Sciatic nerve (tissue), 2 donors: ENCODE measurements at regions not wholly inside any gene's neighbourhood (a gene's known extent, or its start where the extent isn't known, plus 50 kb on each side); places are given as distances from the start of the nearest gene placed in this dataset.
A peak's percentile ranks its signal among the peaks of the same experiment; 100 is the strongest.
"Not testable (repeated sequence)": the region's sequence is repeated elsewhere in the genome, so short reads cannot be mapped to it uniquely, and the experiment has no call there.

Experiments used
- ATAC-seq: fragments of 200-7000 bp; cut with Tn5 transposase; one replicate; pipeline ENCODE4 v1.9.1; 2020; ENCODE audit warnings: mild to moderate bottlenecking, moderate library complexity
- DNase-seq: peaks from one replicate; pipeline ENCODE4 v3.0.0-alpha.2; 2020; ENCODE audit warnings: low spot score
- intact Hi-C: fragments of 100-400 bp; cut with DNase I; formaldehyde crosslinking; loops from one replicate; pipeline ENCODE4 v1.14.2; 2022
- donor health status: DM: no; HTN: no; CAD: no.
- donor health status: DM: no; HTN: no; CAD: no.

DNA sequence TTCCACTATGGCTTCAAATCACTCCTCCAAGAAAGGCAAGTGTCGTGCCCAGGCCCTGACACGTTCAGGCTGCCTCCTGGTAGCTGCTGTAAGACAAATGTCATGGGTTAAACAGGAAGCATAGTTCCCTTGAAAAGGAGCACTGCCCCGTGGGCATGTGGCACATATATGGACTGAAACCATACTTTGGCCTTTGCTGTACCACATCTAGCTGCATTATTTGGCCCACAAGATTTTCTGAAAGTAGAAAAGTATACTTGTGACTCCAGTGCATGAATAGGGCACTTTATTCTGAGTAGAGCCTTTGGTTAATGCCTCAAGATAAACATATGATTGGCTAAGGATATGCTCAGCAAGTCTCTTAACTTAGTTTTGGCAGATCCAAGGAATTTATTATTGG lies 218.7 kb upstream of the EGLN3 start:
- intact Hi-C loops = no loop called here
- ATAC-seq = no peak
- no peak for DNase-seq

DNA sequence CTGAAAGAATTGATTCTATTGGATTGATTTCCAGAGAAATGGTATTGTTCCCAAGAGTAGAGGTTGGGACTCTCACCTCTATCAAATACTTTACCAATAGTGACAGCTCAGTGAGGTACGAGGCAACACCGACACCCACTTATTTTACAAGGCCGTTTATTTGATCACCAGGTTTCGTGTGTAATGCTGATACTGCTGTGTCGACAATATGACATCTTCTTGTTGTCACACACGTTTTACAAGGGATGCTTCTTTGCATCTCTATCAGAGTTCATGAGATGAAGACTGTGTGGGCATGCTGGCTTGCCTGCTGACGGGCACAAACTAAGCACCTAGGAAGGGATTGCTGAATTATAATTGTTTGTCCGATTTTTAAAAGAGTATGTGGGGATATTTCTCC lies 217.8 kb upstream of the EGLN3 start:
- DNase-seq = no peak
- intact Hi-C loops = no loop called here
- no peak for ATAC-seq

DNA sequence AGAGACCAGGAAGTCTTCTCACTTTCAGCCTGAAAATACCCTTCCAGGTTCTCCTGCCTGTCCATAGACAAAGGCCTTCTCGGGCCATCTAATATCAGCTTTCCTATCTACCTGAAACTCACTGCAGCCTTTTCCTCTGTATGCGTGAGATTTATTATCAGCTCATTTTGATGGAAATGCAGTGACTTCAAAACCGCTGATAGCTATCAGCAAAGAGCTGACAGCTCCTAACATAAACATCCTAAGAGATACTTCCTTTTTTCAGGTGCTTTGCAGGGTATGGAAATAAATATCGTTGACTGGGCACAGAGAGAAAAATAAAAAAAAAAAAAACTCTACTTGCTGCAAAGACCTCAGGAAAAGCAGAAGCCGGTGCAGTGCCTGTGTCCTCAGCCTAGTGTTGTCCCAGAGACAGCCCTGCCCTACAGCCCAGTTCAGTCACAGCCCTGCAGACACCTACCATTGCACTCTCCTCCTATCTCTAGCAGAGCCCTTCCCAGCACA lies 215.0 kb upstream of the EGLN3 start:
- ATAC-seq = no peak
- intact Hi-C loops = no loop called here
- DNase-seq = no peak

DNA sequence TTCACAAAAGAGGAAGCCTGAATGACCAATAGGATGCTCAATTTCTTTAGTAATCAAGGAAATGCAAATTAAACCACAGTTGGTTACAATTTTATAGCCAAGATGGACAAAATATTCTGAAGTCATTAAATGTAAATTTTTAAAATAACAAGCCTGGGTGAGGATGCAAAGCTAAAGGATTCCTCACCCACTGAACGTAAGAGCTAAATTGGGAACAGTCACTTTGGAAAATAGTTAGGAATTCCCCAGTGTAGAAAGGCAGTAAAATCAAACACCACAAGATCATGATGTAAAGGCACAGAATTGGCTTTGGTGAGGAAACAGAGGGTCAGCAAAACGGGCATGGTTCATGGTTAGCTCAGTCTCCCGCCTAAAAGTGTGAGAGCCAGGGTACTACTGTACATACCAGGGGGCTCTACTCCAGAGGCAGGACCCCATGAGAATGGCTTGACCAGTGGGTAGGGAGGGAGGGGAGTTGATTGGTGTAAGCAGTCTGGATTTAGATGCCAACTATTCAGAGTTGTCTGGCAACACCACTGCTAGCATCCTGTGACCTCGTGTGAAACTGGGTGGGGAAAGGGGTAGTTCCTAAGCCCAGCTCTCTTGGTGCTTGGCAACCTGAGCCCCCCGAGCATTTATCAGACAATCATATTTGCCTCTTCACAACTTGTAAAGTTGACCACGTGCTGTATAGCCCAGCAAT lies 213.4 kb upstream of the EGLN3 start:
- DNase-seq (no peak), ATAC-seq (no peak)
- intact Hi-C loops = no loop called here

DNA sequence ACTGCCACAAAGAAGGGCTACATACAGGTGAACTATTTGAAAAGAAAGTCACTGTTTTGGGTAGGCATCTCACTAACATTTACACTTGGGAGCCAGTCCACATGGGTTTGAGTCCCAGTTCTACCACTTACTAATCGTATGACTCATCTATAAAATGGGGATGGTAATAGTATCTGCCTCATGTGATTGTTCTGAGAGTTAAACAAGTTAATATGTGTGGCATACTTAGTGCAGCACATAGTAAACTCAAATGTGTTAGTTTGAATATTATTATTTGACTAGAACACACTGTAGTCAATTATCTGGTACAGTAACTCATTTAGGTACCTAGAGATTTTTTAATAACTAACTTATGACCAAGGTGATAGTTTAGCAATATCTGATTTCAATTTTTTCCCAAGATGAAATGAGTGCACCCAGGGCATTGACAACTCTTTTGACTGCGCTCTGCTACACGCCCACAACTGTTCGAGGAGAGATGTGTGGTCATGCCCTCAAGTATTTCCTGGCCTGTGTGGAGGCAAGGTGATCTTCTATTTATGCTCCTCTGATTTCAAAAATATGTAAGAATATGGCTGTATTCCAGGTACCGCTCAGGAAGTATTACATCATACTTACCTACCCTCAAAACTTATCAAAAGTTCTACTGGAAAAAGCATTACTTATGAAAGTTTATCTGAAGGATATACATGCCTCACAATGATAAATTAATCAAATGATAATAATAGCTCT lies 210.6 kb upstream of the EGLN3 start:
- intact Hi-C loops = no loop called here
- no peak for ATAC-seq
- no peak for DNase-seq

DNA sequence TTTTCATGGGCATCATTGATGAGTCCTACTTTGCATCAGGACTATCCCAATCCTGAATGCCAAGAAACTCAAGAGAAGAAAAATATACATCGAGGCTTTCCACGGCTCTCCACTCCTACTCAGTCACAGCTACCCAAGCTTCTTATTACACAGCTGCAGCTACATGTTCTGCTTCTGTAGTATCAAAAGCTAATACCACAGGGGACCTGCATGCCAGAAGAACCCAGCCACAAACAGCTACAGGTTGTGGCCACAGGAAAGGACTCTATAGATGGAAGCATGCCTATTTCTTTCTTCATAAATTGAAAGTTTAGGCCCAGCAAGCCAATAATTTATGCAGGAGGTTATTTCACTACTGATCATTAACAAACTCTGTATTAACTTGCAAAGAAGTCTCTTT lies 209.7 kb upstream of the EGLN3 start:
- intact Hi-C loops = no loop called here
- DNase-seq = no peak
- ATAC-seq = no peak

DNA sequence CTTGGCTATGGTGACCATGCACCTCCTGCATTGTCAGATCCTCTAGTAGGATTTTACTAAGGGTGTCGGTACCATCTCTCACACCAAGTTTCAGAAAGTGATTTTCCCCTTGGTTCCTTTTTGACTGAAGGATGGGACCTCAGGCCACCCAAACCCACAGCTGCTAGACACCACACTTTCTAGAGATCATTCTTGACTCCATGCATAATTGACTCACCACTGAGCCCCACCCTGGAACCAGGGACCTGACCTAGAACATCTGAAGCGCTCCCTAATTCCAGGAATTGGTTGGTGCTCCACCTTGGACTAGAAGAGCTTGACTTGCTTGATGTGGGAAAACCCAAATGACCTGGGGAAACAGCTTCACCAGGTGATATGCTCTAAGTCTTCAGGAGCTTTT lies 206.8 kb upstream of the EGLN3 start:
- intact Hi-C loops = no loop called here
- ATAC-seq (no peak), DNase-seq (no peak)

DNA sequence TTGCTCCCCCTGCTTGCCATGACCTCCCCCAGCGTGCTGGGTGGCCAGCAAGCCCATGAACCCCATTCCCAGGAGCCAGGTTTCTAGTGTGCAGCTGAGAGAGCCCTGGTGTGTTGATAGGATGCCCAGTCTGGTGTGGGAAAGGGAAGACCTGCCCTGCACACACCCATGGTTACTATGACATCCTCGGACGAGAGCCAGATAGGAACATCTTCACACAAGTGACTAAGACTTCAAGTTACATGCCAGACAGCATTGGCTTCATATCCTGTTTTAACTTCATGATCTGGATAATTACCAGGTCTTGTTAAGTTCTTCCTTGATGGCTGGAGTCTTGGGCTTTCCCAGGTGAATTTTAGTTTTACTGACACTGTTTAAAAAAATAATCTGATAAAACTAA lies 196.6 kb upstream of the EGLN3 start:
- intact Hi-C loops = no loop called here
- ATAC-seq (no peak), DNase-seq (no peak)

DNA sequence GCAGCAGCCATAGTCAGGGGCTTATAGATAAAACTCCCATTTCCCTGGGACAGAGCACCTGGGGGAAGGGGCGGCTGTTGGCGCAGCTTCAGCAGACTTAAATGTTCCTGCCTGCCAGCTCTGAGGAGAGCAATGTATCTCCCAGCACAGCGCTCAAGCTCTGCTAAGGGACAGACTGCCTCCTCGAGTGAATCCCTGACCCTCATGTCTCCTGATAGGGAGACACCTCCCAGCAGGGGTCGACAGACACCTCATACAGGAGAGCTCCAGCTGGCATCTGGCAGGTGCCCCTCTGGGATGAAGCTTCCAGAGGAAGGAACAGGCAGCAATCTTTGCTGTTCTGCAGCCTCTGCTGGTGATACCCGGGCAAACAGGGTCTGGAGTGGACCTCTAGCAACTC lies 189.3 kb upstream of the EGLN3 start:
- intact Hi-C loops, DNase-seq, ATAC-seq: not testable (repeated sequence)

DNA sequence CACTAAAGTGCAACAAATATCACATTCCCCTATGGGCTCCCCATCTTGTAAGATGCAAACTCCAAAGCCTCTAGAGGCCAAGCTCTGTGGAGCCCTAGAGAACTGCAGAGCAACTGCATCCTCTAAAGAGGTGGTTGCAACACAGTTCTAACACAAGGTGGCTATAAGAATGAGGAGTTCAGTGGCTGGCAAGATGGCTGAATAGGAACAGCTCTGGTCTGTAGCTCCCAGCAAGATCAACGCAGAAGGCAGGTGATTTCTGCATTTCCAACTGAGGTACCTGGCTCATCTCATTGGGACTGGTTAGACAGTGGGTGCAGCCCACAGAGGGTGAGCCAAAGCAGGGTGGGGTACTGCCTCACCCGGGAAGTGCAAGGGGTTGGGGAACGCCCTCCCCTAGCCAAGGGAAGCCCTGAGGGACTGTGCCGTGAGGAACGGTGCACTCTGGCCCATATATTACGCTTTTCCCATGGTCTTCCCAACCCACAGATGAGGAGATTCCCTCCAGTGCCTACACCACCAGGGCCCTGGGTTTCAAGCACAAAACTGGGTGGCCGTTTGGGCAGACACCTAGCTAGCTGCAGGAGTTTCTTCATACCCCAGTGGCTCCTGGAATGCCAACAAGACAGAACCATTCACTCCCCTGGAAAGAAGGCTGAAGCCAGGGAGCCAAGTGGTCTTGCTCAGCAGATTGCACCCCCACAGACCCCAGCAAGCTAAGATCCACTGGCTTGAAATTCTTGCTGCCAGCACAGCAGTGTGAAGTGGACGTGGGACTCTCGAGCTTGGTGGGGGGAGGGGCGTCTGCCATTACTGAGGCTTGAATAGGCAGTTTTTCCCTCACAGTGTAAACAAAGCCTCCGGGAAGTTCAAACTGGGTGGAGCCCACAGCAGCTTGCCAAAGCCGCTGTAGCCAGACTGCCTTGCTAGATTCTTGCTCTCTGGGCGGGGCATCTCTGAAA lies 188.6 kb upstream of the EGLN3 start:
- intact Hi-C loops, ATAC-seq: not testable (repeated sequence)
- peak; percentile 74 for DNase-seq

DNA sequence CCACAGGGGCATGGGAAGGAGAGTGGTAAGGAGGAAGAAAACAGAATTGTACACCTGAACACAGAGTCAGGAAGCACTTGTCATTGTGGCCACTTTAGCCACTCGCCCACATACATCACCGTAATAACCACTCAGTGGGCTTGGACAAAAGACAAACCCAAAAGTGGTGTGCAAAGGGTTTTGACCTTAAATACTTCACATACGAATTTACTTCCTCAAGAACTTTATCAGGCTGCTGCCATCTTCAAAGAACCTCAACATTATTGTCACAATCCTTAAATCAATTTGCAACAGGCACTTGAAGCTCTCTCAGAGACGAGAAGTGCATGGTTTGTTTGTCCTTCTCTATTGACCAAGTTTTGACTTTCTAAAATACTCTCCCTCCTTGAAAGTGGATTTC lies 187.3 kb upstream of the EGLN3 start:
- no peak for DNase-seq
- no peak for ATAC-seq
- intact Hi-C loops = no loop called here

DNA sequence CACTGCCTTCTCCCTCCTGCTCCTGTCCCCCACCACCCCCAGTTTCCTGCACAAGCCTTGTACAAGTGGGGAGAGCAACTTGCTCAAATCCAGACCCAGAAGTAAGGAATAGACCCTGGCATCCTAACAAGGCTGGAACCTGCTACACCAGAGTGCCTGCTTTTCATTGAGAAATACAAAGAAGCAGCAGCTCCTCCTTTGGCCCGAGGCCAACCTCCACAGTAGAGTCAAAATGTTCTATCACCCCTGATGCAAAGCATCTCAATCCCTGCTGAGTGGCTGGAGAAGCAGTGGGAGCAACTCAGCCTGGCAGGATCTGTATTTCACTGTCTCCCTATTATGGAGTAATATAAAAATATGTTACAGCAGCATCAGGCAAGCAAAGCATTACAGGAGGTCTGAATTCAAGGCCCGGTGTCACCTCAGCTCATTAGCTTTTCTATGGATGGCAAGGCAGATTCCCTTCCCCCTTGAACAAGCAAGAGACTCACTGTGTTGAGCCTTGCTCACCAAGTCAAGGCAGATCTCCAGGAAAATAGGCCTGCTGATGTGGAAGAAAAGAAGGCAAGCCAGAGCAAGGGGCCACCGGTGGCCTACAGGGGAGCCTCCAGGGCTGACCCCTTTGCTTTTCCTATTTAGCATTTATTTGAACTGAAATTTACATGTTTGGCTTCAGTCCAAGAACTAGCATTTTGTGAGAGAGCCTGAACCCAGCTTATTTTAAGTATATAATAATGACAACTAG lies 186.3 kb upstream of the EGLN3 start:
- DNase-seq = no peak
- intact Hi-C loops = no loop called here
- ATAC-seq = no peak

DNA sequence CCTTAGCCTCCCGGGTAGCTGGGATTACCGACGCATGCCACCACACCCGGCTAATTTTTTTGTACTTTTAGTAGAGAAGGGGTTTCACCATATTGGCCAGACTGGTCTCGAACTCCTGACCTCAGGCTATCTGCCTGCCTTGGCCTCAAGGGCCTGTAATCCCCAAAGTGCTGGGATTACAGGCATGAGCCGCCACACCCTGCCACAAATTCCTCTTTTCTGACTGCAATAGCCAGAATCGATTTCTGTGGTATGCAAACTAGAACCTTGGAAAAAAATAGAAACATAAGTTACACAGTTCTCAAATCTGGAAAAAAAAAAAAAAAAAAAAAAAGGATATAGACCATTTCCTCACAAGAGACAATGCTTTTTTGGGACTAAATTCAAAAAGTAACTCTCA lies 184.6 kb upstream of the EGLN3 start:
- intact Hi-C loops = no loop called here
- no peak for ATAC-seq

DNA sequence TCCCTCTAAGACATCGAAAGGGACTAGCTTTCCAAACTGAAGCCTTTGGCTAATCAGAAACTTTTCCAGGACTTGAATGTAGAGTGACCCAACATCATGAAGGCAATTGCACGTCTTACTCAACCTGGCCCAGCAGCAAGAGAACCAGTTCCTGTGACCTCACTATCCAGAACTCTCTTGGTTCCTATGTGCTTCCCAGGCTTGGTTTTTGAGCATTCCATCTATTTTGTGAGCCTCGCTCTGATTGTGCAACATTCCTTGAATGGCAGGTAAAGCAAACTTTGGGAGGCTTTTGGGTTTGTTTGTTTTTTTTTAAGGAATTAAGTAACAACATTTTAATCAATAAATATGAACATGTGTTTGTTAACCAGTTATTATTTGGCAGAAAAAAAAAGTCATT lies 183.6 kb upstream of the EGLN3 start:
- no peak for DNase-seq
- ATAC-seq = no peak
- intact Hi-C loops = no loop called here

More for the DNA sequence above, 184.6 kb upstream of the EGLN3 start:
- DNase-seq = no peak

DNA sequence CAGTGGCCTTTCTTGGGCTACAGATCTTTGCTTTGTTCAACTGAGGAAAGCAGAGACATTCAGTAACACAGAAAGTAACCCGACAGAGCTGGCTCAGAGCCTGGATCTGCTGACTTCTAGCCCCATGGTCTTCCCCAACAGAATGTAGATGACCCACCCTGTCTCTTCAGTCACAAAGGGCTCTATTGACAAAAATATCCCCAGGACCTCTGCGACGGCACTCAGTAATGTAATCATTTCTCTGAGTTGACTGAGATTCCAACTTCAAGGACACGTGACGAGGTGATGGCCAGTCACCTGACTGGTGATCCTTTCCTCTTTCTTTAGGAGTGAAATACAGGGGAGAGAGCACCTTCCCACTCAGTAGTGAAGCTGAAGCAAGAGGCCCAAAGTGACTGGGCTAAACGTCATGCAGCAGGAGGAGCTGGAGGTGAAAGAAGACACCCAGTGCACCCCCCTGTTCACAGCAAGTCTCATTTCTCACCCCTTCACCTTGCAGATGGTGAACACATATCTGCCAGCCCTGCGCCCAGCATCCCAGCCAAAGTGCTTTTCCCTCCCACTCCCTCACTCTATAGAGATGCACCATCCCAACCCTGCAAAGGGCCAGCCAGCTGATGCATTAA lies 179.2 kb upstream of the EGLN3 start:
- DNase-seq (no peak), ATAC-seq (no peak)
- intact Hi-C loops = no loop called here

DNA sequence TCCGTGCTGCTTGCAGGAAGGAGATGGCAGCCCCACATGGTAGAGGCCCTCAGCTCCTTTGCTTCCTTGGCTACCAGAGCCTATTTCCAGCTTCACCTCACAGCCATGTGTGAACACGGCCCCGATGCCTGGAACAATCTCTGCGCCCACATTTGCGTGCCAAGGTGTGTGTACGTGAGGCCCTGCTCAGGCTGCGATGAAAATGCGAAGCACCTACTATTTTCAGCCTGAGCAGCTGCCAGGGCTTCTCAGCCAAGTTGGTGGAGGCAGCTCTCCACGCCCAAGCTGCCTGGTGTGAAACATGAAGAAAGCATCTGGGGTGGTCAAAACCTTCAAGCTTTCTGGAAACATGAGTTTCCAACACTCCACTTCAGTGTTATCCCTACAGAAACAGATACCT lies 177.8 kb upstream of the EGLN3 start:
- DNase-seq (no peak), ATAC-seq (no peak)
- intact Hi-C loops = no loop called here

DNA sequence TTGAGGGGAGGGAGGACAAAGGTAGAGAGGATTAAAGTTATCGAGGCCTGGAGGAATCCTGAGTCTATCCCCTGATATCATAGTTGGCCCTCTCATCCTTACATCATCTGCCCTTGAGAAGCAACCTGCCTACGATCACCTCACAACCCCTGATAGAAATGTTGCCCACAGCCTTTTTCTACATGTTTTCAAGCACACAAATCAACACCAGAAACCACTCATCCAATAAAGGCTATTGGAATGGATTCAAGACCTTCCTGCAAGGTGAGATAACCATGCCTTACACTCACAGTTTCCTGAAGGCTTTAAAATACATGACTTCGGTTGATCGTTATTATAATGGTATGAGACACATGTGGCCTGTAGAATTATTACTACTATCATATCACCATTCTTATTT lies 175.7 kb upstream of the EGLN3 start:
- DNase-seq (no peak), ATAC-seq (no peak)
- intact Hi-C loops = no loop called here

DNA sequence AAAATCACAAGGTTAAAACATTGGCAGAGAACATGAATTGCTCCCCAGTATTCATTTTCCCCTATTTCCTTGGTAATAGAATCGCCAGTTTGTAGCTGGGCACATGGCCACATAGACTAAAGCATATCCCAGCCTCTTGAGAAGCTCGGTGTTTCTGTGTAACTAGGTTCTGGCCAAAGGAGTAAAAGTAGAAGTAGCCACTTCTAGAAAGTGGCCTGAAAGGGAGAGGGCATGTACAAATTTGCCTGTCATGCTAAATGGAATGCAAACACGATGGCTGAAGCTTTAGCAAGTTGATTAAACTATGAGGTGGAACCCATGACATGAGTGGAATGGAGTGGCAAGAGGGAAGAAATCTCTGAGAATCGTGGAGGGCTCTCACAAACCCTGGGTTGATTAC lies 173.7 kb upstream of the EGLN3 start:
- DNase-seq = no peak
- no peak for ATAC-seq
- intact Hi-C loops = no loop called here

DNA sequence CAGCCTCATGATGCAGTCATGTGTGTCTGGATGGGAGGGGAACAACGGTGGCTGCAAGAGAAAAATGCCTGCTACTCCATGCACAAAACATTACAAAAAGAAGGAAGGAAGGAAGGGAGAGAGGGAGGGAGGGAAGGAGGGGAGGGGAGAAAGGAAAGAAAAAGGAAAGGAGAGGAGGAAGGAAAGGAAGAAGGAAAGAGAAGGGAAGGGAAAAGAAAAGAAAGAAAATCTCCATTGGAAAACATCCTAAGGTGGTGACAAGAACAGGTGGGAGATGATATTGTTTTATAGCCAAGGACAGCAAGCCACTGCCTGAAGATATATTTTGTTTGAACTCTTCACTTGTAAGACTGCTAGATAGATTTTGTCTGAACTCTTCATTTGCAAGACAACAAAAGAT lies 171.8 kb upstream of the EGLN3 start:
- no peak for DNase-seq
- ATAC-seq = no peak
- intact Hi-C loops = no loop called here
